Thyroid gland (tissue), 4 donors: ENCODE measurements at regions not wholly inside any gene's neighbourhood (a gene's known extent, or its start where the extent isn't known, plus 50 kb on each side); places are given as distances from the start of the nearest gene placed in this dataset.

Experiments
- CTCF ChIP-seq, 6 experiments: fragments of 200-600 bp in 3 of 6; fragments of 450-650 bp in 3 of 6; sonication (generic) in 3 of 6; IDR thresholded peaks; one replicate each; pipeline ENCODE4 v1.5.1; 2016 to 2019; ENCODE audit warnings: antibody characterized with exemption in 6 of 6, mild to moderate bottlenecking in 2 of 6, inconsistent platforms in 1 of 6, moderate library complexity in 1 of 6
- POLR2A ChIP-seq, 2 donors: fragments of 450-650 bp; IDR thresholded peaks; one replicate each; pipeline ENCODE4 v1.6.1; 2017; ENCODE audit warnings: antibody characterized with exemption in 2 of 2, mild to moderate bottlenecking in 2 of 2, moderate library complexity in 1 of 2

- TF ChIP-seq CTCF (IDR thresholded peaks at IDR 0.05) (no peak), POLR2A (IDR thresholded peaks at IDR 0.05) (no peak)
Measured at GRCh38 chr9:20170122-20170521, 381.3 kb upstream of the SLC24A2 start.
